Hematopoietic multipotent progenitor cell (in vitro differentiated cells): ENCODE measurements at regions not wholly inside any gene's neighbourhood (a gene's known extent, or its start where the extent isn't known, plus 50 kb on each side); places are given as distances from the start of the nearest gene placed in this dataset.
A peak's percentile ranks its signal among the peaks of the same experiment; 100 is the strongest.
"Not testable (repeated sequence)": the region's sequence is repeated elsewhere in the genome, so short reads cannot be mapped to it uniquely, and the experiment has no call there.

ENCODE experiments used
- DNase-seq, 3 donors: peaks; one replicate each; pipeline ENCODE4 v3.0.0-alpha.2; 2011 to 2015; ENCODE audit warnings: low read depth in 2 of 3, low spot score in 2 of 3

- no peak for DNase-seq
Observed at GRCh38 chr2:125979886-125980285, 676.1 kb upstream of the GYPC start.

- DNase-seq, result no peak
Observed at GRCh38 chr2:125983364-125983763, 672.6 kb upstream of the GYPC start.

DNA sequence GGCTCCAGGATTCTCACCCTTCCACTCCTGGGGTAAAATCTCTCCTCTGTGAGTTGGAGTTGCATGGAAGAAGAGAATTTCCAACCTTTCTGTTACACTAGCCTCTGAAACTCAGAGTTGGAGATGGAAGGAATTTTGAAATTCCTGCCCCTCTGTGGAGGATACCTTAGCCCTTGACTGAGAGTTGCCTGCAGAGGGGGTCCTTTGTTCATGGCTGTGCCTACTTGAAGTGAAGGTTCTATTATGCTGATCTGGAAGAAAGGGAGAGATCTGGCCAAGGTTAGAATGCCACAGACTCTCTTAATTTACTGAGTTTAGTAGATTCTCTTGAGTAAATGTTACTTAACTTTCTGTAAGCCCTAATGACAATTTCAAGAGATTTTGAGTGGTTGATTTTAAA lies 626.6 kb upstream of the GYPC start:
- DNase-seq, result no peak

- peak in 2 of 3 donors; percentile 49 to 83 for DNase-seq
Observed at GRCh38 chr2:126038861-126039260, 617.1 kb upstream of the GYPC start.

DNA sequence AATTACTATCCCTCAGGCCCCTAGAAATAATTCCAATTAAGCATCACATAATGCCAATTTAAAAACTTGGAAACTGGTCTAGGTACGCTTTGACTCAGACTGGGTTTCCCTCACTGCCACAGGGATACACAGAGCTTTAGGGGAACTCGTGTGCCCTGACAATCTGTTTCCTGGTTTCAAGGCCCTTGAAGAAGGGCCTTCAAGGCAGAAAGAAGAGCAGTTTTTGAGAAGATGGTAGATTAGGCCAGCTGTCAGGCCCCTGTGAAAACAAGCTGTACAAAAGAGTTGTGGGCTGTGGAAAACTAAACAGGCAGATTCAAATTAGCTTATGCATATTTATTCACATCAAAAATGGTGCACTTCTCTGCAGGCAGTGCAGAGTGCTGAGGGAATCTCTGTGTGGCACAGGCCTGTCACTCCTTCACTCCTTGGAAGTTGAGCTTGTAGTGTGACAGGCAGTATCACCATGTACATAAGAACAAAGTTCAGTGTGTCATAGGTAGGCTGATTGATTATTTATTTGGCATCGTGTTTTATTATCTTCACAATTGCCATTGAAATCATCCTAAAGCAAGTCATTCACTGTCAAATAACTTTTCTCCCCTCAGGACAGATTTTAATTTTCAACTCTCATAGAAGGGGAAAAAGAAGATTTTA lies 614.4 kb upstream of the GYPC start:
- peak in 1 of 3 donors; percentile 19 for DNase-seq

GRCh38 chr2:126042089-126042488 lies 613.9 kb upstream of the GYPC start:
- no peak for DNase-seq

- no peak for DNase-seq
Observed at GRCh38 chr2:126048719-126049118, 607.2 kb upstream of the GYPC start.

- no peak for DNase-seq
Observed at GRCh38 chr2:126049461-126049860, 606.5 kb upstream of the GYPC start.

- no peak for DNase-seq
Observed at GRCh38 chr2:126050991-126051736, 604.8 kb upstream of the GYPC start.

DNA sequence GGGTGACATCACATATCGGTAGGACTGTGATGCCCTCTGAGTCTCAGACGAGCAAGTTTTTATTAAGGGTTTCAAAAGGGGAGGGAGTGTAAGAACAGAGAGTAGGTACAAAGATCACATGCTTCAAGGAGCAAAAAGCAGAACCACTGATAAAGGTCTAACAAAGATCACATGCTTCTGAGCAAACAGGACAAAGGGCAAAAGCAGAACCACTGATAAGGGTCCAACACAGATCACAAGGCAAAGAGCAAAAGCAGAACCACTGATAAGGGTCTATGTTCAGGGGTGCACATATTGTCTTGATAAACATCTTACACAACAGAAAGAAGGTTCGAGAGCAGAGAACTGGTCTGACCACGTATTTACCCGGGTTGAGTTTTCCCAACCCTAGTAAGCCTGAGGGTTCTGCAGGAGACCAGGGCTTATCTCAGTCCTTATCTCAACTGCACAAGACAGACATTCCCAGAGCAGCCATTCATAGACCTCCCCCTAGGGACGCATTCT lies 604.2 kb upstream of the GYPC start:
- DNase-seq, result not testable (repeated sequence)

DNA sequence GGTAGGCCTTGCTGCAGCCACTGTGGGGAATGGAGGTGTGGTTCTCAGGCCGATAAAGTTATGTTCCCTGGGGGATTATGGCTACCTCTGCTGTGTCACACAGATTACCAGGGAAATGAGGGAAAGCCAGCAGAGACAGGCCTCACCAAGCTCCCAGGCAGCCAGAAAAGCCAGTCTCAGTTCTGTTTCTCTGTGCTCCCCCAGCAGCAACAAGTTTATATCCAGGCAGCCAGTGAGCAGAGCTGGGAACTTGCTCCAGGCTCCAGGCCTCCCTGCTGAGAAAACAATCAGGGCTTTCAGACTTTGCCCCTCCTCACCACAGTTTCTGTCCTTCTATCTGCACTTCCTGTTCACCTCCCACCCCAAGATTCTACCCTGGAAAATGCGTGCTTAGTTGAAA lies 596.6 kb upstream of the GYPC start:
- DNase-seq, result no peak

DNA sequence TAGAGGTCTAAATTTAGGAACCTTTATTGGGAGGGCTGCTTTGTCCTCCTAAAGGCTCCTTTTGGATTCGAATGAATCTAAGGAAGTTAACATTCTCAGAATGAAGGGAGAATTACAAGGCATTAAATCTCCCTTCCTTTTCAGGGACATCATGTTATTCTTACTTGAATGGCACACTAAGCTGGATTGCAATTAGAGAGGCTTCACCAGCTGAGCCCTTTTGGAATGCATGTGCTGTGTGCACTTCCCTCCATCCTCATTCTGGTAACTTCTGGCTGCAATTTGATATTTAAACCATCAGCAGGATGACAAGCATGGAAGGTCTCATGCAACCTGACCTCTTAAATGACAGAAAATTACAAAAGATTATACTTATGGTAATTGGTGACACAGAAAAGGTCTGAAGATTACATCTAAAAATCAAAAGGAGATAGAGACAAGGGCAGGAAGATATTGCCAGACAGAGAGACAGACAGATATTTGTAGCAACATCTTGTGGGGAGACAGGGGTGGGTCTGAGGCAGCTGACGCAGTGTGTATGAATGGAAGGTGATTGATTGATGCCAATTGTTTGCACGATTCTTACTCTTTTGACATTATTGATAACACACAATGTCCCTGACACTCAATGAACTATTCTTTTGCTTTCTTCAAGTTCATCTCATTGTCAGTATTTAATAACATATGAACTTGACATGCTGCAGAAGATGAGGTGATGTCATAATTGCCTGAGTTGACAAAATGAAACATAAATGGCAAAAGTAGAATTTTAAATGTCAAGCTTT lies 570.8 kb upstream of the GYPC start:
- DNase-seq, result no peak

- no peak for DNase-seq
Observed at GRCh38 chr2:126100962-126101361, 555.0 kb upstream of the GYPC start.

GRCh38 chr2:126106006-126106405 lies 550.0 kb upstream of the GYPC start:
- no peak for DNase-seq

GRCh38 chr2:126107883-126108282 lies 548.1 kb upstream of the GYPC start:
- no peak for DNase-seq

DNA sequence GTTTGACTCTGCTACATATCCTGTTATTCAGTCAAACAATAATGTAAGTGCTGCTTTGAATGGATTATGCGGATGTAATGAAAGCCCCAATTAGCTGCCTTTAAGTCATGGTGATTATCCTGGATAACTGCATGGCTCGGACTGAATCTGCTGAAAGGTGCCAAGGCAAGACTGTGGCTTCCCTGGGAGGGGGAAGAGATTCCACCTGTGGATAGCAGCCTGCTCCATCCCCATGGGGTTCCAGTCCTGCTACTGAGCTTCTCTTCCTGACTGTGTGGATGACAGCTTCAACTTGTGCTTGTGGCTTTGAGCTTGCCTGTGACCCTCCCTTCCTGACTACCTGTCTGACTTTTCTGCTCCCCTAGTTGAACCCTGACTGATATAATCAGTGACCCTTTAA lies 540.0 kb upstream of the GYPC start:
- DNase-seq, result no peak

- DNase-seq, result no peak
Observed at GRCh38 chr2:126117886-126118285, 538.1 kb upstream of the GYPC start.

DNA sequence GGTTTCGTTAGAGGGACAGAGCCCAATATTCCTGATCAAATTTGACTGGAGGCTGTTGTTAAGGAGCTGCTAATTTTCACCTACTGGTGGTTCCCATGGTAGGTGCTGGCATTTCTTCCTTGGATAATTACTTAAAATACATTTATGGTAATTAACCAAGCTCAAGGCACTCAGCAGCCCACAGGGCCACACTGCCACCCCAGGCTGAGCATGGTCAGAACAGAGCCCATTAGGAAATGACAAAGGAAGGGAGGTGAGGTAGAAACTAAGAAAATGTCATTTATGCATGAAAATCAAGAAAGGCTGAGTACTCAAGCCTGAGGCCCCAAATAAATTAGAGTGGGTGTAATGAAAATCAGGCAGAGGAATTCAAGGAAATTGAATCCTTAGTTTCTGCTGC lies 510.2 kb upstream of the GYPC start:
- no peak for DNase-seq

GRCh38 chr2:126154256-126154785 lies 501.6 kb upstream of the GYPC start:
- DNase-seq, result no peak

DNA sequence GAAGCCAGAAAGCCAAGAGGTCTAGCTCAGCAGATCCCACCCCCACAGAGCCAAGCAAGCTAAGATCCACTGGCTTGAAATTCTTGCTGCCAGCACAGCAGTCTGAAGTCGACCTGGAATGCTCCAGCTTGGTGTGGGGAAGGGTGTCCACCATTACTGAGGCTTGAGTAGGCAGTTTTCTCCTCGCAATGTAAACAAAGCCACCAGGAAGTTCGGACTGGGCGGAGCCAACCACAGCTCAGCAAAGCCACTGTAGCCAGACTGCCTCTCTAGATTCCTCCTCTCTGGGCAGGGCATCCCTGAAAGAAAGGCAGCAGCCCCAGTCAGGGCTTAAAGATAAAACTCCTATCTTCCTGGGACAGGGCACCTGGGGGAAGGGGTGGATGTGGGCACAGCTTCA lies 495.0 kb upstream of the GYPC start:
- not testable (repeated sequence) for DNase-seq

DNA sequence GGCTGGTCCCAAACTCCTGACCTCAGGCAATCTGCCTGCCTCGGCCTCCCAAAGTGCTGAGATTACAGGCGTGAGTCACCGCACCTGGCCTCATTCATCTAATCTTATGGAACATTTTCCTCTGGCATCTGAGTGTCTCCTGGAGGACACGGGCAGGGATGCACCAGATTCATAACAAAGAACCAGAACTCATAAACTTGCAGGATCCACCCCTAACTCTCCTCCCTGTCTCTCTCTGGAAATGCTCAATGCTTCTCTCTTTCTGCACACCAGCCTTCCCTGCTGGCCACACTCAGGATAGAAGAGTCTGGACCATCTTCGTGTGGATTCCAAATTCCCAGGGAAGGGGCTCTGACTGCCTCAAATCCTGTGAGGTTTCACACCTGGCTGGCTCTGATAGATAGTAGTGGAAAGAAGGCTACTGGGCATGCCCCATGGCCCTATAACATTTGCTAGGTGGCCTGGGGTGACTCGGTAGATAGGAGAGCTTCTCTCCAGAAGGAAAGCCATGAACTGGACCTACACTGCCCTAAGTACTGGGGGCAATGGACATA lies 483.2 kb upstream of the GYPC start:
- DNase-seq, result no peak
